Testis (tissue), 2 donors: ENCODE measurements at regions not wholly inside any gene's neighbourhood (a gene's known extent, or its start where the extent isn't known, plus 50 kb on each side); places are given as distances from the start of the nearest gene placed in this dataset.

Experiments
- DNase-seq: peaks from one replicate; pipeline ENCODE4 v3.0.0-alpha.2; 2019
- H3K27ac ChIP-seq, 2 donors: fragments of 200-600 bp; sonication (generic); one replicate each; pipeline ENCODE4 v1.5.1; 2019
- H3K27me3 ChIP-seq: fragments of 200-600 bp; sonication (generic); one replicate; pipeline ENCODE4 v1.5.1; 2019
- H3K36me3 ChIP-seq: fragments of 200-600 bp; sonication (generic); one replicate; pipeline ENCODE4 v1.5.1; 2017; ENCODE audit warnings: low read depth; ENCODE audit errors: missing control alignments
- H3K4me1 ChIP-seq: fragments of 200-600 bp; sonication (generic); one replicate; pipeline ENCODE4 v1.5.1; 2019
- H3K4me3 ChIP-seq, 2 donors: fragments of 200-600 bp; sonication (generic); one replicate each; pipeline ENCODE4 v1.5.1; 2017 to 2019
- H3K9me3 ChIP-seq: fragments of 200-600 bp; sonication (generic); one replicate; pipeline ENCODE4 v1.5.1; 2017
- CTCF ChIP-seq, 3 experiments: fragments of 450-650 bp in 2 of 3; fragments of 200-600 bp in 1 of 3; sonication (generic) in 1 of 3; IDR thresholded peaks; one replicate each; pipeline ENCODE4 v1.5.1; 2016 to 2019; ENCODE audit warnings: antibody characterized with exemption in 3 of 3, mild to moderate bottlenecking in 2 of 3, moderate library complexity in 1 of 3
- POLR2A ChIP-seq: fragments of 450-650 bp; IDR thresholded peaks from one replicate; pipeline ENCODE4 v1.6.1; 2017; ENCODE audit warnings: antibody characterized with exemption, mild to moderate bottlenecking, moderate library complexity
- WGBS, 2 donors: methylation state at CpG; one replicate each; pipeline ENCODE4 v1.1.5; 2018; 5-methylcytosine and 5-hydroxymethylcytosine counted together
- intact Hi-C: fragments of 100-400 bp; cut with DNase I; formaldehyde crosslinking; loops from one replicate; pipeline ENCODE4 v1.15.1; 2023; ENCODE audit warnings: low total_unique reads

- H3K4me3 ChIP-seq: no peak overlapping the region
- H3K27me3 ChIP-seq: no peaks in the 10 kb centered on the region
- H3K27ac ChIP-seq: no peak overlapping the region
- 35 to 52% methylated on average over 6 of the region's 6 CpGs for WGBS, 2 donors
- DNase-seq: peak; percentile 75
- no peaks in the 10 kb centered on the region for H3K9me3 ChIP-seq
- TF ChIP-seq CTCF (IDR thresholded peaks at IDR 0.05) (peak; percentile 56 to 66 (median 60)), POLR2A (no peak)
- no peaks in the 10 kb centered on the region for H3K4me1 ChIP-seq
- H3K36me3 ChIP-seq: no peaks in the 10 kb centered on the region
- intact Hi-C loops: no loop called here
These were observed 147.6 kb upstream of the CAMK1G start for GRCh38 chr1:209435654-209436566.

- Histone ChIP-seq H3K4me3 (no peak overlapping the region), H3K4me1 (no peaks in the 10 kb centered on the region), H3K9me3 (no peaks in the 10 kb centered on the region), H3K27ac (no peak overlapping the region), H3K27me3 (no peaks in the 10 kb centered on the region), H3K36me3 (no peaks in the 10 kb centered on the region)
- intact Hi-C loops: no loop called here
- TF ChIP-seq POLR2A: no peak
- TF ChIP-seq CTCF (IDR thresholded peaks at IDR 0.05): no peak
- WGBS, 2 donors: 62 to 73% methylated on average over 3 of the region's 3 CpGs
- DNase-seq: no peak
These were observed 143.7 kb upstream of the CAMK1G start for GRCh38 chr1:209439828-209440227.

GRCh38 chr1:209443361-209443931, 140.1 kb upstream of the CAMK1G start:
- intact Hi-C loops: no loop called here
- Histone ChIP-seq H3K4me3 (no peak overlapping the region), H3K4me1 (no peaks in the 10 kb centered on the region), H3K27me3 (no peaks in the 10 kb centered on the region), H3K27ac (no peak overlapping the region), H3K9me3 (no peaks in the 10 kb centered on the region), H3K36me3 (no peaks in the 10 kb centered on the region)
- 79 to 91% methylated on average over 5 of the region's 5 CpGs for WGBS, 2 donors
- no peak for DNase-seq
- TF ChIP-seq POLR2A: no peak
- TF ChIP-seq CTCF (IDR thresholded peaks at IDR 0.05): no peak

GRCh38 chr1:209443975-209444651, 139.4 kb upstream of the CAMK1G start:
- no peaks in the 10 kb centered on the region for H3K27me3 ChIP-seq
- DNase-seq: no peak
- no peaks in the 10 kb centered on the region for H3K36me3 ChIP-seq
- H3K27ac ChIP-seq: no peak overlapping the region
- H3K4me1 ChIP-seq: no peaks in the 10 kb centered on the region
- TF ChIP-seq POLR2A: no peak
- TF ChIP-seq CTCF (IDR thresholded peaks at IDR 0.05): no peak
- WGBS, 2 donors: 71 to 84% methylated on average over 3 of the region's 3 CpGs
- no peak overlapping the region for H3K4me3 ChIP-seq
- intact Hi-C loops: no loop called here
- no peaks in the 10 kb centered on the region for H3K9me3 ChIP-seq
